Adrenal gland (tissue), 9 donors: ENCODE measurements at regions not wholly inside any gene's neighbourhood (a gene's known extent, or its start where the extent isn't known, plus 50 kb on each side); places are given as distances from the start of the nearest gene placed in this dataset.

Source experiments
- DNase-seq, 7 donors: peaks; one replicate each; pipeline ENCODE4 v3.0.0-alpha.2; 2019 to 2020
- H3K27ac ChIP-seq, 5 donors: fragments of 200-600 bp; sonication (generic) in 4 of 5; 1 replicate in 3 of 5; 2 replicates in 2 of 5; pipeline versions ENCODE4 v1.5.1 to v1.8.0; 2016 to 2020; ENCODE audit warnings: mild to moderate bottlenecking in 1 of 5
- H3K27me3 ChIP-seq: fragments of 200-600 bp; 2 replicates; pipeline ENCODE4 v1.8.0; 2021
- H3K36me3 ChIP-seq, 2 donors: fragments of 200-600 bp; replicated peaks in 1 of 2; 1 replicate in 1 of 2; 2 replicates in 1 of 2; pipeline versions ENCODE4 v1.5.1 to v1.8.0; 2018 to 2022
- H3K4me1 ChIP-seq, 2 donors: fragments of 200-600 bp; replicated peaks in 1 of 2; 1 replicate in 1 of 2; 2 replicates in 1 of 2; pipeline versions ENCODE4 v1.5.1 to v1.8.0; 2018 to 2021
- H3K4me3 ChIP-seq, 4 donors: fragments of 200-600 bp; sonication (generic) in 3 of 4; one replicate each; pipeline ENCODE4 v1.5.1; 2016 to 2018
- H3K9me3 ChIP-seq, 3 donors: fragments of 200-600 bp; sonication (generic) in 1 of 3; replicated peaks in 1 of 3; 1 replicate in 2 of 3; 2 replicates in 1 of 3; pipeline versions ENCODE4 v1.5.1 to v1.8.0; 2016 to 2021
- POLR2A ChIP-seq, 2 donors: fragments of 450-650 bp; IDR thresholded peaks; one replicate each; pipeline ENCODE4 v1.6.1; 2017; ENCODE audit warnings: antibody characterized with exemption in 2 of 2, mild to moderate bottlenecking in 2 of 2, moderate library complexity in 1 of 2
- WGBS, 4 donors: extraction: QIAGEN DNeasy Blood & Tissue Kit in 2 of 4; methylation state at CpG; one replicate each; pipeline versions ENCODE4 v1.1.5 to v1.1.7; 2013 to 2017; 5-methylcytosine and 5-hydroxymethylcytosine counted together
- intact Hi-C, 2 donors: fragments of 100-400 bp; cut with DNase I; formaldehyde crosslinking; loops; one replicate each; pipeline versions ENCODE4 v1.14.1 to v1.15.0; 2022 to 2023
- TF ChIP-seq, protein P1 (sequence below), 6 experiments: fragments of 450-650 bp in 4 of 6; fragments of 200-600 bp in 2 of 6; sonication (generic) in 1 of 6; IDR thresholded peaks; 1 replicate in 5 of 6; 2 replicates in 1 of 6; pipeline versions ENCODE4 v1.5.1 to v1.8.0; 2016 to 2021; ENCODE audit warnings: antibody characterized with exemption in 6 of 6, mild to moderate bottlenecking in 2 of 6, moderate library complexity in 1 of 6
- donor health status: healthy with polysubstance abuse.
- donor health status: Bipolar disorder and iron deficiency.
- donor health status: DM: yes; HTN: yes; CAD: no.
- donor health status: DM: no; HTN: no; CAD: no.
- donor health status: DM: no; HTN: no; CAD: no.

DNA sequence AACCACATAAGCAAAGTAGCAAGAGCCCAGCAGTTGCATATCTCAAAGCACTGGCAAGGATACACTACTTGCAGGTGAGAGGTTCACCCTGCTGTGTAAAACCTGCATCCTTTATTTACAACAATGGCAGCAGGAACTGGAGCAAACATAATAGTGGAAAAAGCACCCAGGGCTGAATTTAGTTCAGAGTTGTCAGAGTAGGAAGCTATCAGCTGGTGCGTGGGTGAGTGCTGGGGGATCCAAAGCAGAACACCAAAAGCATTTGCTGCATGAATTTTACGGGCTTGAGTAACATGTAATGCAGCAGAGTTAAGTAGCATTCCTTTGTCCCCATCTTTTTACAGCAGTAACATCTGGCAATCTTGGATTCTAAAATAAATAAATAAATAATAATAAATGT, 73.5 kb upstream of the SRD5A2 start:
- TF ChIP-seq, protein P1, sequence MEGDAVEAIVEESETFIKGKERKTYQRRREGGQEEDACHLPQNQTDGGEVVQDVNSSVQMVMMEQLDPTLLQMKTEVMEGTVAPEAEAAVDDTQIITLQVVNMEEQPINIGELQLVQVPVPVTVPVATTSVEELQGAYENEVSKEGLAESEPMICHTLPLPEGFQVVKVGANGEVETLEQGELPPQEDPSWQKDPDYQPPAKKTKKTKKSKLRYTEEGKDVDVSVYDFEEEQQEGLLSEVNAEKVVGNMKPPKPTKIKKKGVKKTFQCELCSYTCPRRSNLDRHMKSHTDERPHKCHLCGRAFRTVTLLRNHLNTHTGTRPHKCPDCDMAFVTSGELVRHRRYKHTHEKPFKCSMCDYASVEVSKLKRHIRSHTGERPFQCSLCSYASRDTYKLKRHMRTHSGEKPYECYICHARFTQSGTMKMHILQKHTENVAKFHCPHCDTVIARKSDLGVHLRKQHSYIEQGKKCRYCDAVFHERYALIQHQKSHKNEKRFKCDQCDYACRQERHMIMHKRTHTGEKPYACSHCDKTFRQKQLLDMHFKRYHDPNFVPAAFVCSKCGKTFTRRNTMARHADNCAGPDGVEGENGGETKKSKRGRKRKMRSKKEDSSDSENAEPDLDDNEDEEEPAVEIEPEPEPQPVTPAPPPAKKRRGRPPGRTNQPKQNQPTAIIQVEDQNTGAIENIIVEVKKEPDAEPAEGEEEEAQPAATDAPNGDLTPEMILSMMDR (IDR thresholded peaks at IDR 0.05): no peak
- TF ChIP-seq POLR2A (IDR thresholded peaks at IDR 0.05): no peak
- no peak overlapping the region for H3K4me3 ChIP-seq
- no peaks in the 10 kb centered on the region for H3K36me3 ChIP-seq
- H3K27ac ChIP-seq: no peak overlapping the region
- DNase-seq: no peak
- H3K9me3 ChIP-seq: peaks cover 0 to 4% (median 0%) of the 10 kb centered on the region in 3 donors
- H3K27me3 ChIP-seq: no peaks in the 10 kb centered on the region
- H3K4me1 ChIP-seq: no peaks in the 10 kb centered on the region
- intact Hi-C loops: no loop called here
- 62 to 83% (median 71%) methylated on average over 2 of the region's 2 CpGs for WGBS, 4 donors

DNA sequence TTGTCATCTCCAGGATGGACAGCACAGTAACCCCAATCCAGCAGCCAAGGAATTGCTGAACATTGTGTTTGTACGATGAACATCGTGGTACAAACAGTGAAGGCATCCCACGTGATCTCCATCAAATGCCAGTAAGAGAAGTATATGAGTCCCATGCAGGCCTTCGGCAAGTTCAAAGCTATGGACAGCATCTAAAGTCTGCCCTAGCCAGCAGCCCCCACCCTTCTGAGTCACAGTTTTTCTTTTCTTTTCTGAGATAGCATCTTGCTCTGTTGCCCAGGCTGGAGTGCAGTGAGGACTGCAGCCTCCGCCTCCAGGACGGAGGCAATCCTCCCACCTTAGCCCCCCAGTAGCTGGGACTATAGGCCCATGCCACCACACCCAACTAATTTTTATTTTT, 71.0 kb upstream of the SRD5A2 start:
- H3K27ac ChIP-seq: no peak overlapping the region
- TF ChIP-seq, protein P1 (IDR thresholded peaks at IDR 0.05): no peak
- TF ChIP-seq POLR2A (IDR thresholded peaks at IDR 0.05): no peak
- no peaks in the 10 kb centered on the region for H3K27me3 ChIP-seq
- H3K4me1 ChIP-seq: no peaks in the 10 kb centered on the region
- no peak overlapping the region for H3K4me3 ChIP-seq
- no peaks in the 10 kb centered on the region for H3K9me3 ChIP-seq
- 87 to 94% (median 90%) methylated on average over 4 to 6 of the region's 6 CpGs for WGBS, 4 donors
- no peak for DNase-seq
- H3K36me3 ChIP-seq: no peaks in the 10 kb centered on the region
- intact Hi-C loops: no loop called here

DNA sequence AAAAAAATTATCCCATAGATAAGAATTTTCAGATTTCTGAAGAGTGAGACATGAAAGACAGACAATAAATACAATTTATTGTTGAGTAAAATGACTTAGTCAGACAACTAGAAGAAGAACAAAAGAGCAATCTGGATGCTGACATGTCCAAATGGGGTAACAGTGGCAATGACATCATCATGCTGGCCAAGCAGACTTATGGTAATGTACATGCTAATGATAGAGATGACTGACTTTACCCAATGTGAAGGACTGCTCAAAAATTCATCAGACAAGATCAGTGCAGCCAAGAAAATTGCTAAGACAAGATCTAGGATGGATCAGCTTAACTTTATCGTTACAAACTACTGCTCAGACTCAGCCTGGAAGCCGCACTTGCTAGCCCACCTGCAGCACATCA, 70.5 kb upstream of the SRD5A2 start:
- Histone ChIP-seq H3K27me3 (no peaks in the 10 kb centered on the region), H3K4me3 (no peak overlapping the region), H3K27ac (no peak overlapping the region), H3K36me3 (no peaks in the 10 kb centered on the region), H3K9me3 (no peaks in the 10 kb centered on the region), H3K4me1 (no peaks in the 10 kb centered on the region)
- no peak for DNase-seq
- TF ChIP-seq, protein P1 (IDR thresholded peaks at IDR 0.05): no peak
- TF ChIP-seq POLR2A (IDR thresholded peaks at IDR 0.05): no peak
- intact Hi-C loops: no loop called here
- 85 to 92% (median 88%) methylated on average over 2 of the region's 2 CpGs for WGBS, 4 donors

DNA sequence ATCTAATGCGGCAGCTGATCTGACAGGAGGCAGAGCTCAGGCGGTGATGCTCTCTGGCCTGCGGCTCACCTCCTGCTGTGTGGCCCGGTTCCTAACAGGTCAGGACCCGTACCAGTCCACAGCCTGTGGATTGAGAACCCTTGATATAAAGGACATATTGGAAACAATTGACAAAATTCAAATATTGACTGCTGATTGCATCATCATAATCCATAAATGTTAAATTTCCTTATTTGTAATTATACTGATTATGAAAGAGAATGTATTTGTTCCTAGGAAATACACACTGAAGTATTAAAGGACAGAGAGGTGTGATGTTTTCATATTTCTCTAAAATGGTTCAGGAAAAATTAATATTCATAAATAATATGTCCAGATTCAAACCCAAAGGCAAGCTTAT, 63.8 kb upstream of the SRD5A2 start:
- intact Hi-C loops: no loop called here
- no peak for DNase-seq
- Histone ChIP-seq H3K9me3 (no peaks in the 10 kb centered on the region), H3K4me3 (no peak overlapping the region), H3K27ac (no peak overlapping the region), H3K27me3 (no peaks in the 10 kb centered on the region), H3K36me3 (no peaks in the 10 kb centered on the region), H3K4me1 (no peaks in the 10 kb centered on the region)
- WGBS, 4 donors: 64 to 69% (median 67%) methylated on average over 4 to 5 of the region's 5 CpGs
- TF ChIP-seq, protein P1 (IDR thresholded peaks at IDR 0.05): no peak
- TF ChIP-seq POLR2A (IDR thresholded peaks at IDR 0.05): no peak
